ENCODE measurements at regions not wholly inside any gene's neighbourhood (a gene's known extent, or its start where the extent isn't known, plus 50 kb on each side); places are given as distances from the start of the nearest gene placed in this dataset.

- in situ Hi-C loops (cut with MboI; ENCODE audit: low sequenced_read_pairs): no loop called here
These were observed 119.7 kb upstream of the WNT4 start for GRCh38 chr1:22262583-22262982.

- in situ Hi-C loops (cut with MboI; ENCODE audit: low sequenced_read_pairs): no loop called here
These were observed 120.5 kb upstream of the WNT4 start for GRCh38 chr1:22263359-22263758.

DNA sequence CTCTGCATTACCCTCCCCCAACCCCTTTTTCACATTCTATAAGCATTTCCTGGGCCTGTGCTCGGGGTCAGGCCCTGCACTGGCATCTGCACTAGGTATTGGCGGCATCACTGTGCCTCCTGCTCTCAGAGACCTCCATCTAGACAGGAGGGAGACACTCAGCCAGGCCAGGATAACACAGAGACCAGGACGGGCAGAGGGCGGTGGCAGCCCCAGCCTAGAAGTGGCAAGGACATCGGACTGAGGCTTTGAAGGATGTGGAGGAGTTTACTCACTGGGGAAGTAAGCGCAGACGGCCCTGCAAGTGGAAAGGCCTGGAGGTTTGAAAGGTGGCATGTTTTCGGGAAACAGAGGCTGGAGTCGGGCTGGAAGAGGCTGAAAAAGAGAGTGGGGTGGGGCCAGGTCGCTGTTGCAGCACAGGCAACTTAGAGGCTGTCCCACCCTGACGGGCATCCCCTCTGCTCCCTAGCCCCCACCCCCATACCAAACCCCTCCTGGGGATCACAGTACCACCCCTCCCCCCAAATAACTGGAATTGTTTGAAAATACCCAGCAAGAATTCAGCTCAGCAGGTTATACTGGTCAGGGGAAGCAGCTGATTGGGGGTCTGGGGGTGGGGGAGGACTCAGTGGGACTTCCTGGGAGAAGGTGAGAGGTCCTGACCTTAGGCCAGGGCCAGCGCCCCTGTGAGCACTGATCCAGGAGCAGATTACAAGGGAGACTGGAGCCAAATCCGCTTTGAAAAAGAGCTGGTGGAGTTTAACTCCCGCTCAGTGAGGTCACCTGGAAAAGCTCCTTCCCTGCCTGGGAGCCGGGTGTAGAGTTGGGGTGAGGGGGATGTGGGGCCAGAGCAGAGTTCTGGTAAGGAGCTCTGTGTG lies 121.8 kb upstream of the WNT4 start:
- in situ Hi-C loops (cut with MboI; ENCODE audit: low sequenced_read_pairs): no loop called here

DNA sequence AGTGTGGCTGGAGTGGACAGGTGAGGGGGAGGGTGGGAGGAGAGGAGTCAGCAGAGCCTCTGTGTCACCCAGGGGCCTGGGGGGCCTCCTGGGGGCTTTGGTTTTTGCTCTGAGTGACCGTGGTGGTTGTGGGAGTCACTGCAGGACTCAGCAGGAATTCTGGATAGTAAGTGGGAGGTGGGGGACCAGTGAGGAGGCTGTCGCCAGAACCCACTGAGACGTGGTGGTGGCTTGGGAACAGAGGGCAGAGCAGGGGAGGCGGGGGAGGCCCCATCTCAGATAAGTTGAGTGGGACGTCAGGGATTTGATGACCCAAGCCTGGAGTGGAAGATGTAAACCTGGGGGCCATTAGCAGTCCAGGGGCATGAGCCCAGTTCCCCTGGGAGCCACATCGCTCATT lies 123.2 kb upstream of the WNT4 start:
- in situ Hi-C loops (cut with MboI; ENCODE audit: low sequenced_read_pairs): no loop called here

- in situ Hi-C loops (cut with MboI; ENCODE audit: low sequenced_read_pairs): no loop called here
These were observed 124.7 kb upstream of the WNT4 start for GRCh38 chr1:22267413-22268175.

DNA sequence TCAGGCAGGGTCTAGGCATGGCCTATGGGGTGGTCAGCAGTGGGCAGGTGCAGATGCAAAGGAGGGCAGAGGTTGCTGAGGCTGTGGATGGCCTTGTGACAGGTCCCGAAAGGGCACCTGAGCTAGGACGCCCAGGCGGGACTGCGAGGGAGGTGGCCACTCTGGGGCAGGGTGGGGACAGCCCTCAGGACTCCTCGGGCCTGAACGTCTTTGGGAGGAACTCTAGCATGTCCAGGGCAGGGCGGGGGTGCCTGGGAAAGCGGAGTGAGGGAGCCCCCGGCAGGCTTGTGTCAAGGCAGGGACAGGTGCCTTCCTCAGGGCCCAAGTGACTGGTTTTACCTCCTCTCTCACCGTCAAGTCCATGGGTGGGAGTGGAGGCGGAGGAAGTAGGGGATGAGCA lies 125.4 kb upstream of the WNT4 start:
- in situ Hi-C loops (cut with MboI; ENCODE audit: low sequenced_read_pairs): no loop called here

DNA sequence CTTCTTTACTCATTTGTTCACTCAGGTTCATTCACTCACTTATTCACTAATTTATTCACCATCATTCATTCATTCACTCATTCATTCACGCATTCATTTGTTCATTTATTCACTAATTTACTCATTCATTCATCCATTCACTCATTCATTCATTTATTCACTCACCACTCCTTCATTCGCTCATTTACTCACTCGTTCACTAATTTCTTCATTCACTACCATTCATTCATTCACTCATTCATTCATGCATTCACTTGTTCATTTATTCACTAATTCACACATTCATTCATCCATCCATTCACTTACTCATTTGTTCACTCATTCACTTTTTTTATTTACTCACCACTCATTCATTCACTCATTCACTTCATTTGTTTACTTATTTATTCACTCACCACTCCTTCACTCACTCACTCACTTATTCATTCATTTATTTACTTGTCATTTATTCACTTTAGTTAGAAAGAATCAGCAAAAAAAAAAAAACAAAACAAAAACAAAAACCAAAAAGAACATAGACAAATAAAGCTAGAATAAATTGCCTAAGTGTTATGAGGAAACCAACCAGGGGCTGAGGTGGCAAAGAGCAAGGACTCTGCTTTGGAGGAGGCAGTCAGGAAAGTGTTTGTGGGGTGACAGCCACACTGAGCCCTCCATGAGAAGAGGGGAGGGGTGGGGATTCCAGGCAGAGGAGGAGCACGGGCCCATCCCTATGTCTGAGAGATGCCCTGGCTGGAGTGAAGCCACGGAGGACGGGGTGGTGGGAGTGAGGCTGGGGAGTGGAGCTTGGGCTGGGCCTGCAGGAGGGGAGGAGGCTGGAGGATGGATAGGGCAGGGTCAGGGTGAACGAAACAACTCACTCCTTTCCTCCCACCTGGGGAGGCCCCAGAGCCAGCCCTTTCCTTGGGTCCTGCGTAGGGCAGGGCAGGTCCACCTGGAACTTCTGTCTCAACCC lies 129.2 kb upstream of the WNT4 start:
- in situ Hi-C loops (cut with MboI; ENCODE audit: low sequenced_read_pairs): no loop called here

DNA sequence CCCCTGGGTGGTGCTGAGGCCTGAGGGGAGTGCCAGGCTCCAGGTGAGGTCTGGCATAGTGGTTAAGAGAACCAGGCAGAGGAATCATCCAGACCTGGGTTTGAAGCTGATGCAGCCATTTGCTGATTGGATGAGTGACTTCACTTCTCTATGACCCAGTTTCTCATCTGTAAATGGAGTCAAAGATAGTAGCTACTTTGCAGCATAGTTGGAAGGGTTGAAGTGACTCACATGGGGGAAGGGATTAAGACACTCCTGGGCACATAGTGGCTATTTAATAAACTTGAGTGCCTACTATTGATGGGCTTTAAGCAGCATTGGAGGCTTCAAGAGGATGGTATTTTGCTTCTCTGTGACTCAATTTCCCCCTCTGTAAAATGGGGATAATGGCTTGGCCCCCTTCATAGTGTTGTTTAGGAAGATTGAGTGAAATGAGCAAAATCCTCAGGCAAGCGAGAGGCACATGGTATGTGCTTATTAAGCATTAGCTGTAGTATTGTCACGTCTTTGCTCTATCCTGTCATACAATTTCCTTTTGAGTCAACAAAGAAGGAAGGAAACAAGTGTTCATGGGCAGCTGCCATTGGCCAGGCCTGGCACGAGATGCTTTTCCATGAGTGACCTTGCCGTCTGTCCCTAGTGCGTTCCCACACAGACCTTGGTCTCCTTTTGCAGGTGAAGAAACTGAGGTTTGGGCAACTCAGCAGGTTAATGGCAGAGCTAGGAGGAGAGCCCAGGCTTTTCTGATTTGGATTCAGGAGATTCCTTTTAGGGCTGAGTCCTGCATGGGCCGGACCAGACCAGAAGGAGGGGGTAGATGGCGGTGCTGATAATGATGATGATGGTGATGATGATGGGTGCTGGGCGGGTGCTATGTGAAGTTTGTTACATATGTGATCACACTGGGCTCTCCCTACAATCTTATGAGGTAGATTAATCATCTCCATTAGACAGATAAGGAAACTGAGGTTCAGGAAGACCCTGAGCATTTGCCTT lies 131.1 kb upstream of the WNT4 start:
- in situ Hi-C loops (cut with MboI; ENCODE audit: low sequenced_read_pairs): no loop called here

DNA sequence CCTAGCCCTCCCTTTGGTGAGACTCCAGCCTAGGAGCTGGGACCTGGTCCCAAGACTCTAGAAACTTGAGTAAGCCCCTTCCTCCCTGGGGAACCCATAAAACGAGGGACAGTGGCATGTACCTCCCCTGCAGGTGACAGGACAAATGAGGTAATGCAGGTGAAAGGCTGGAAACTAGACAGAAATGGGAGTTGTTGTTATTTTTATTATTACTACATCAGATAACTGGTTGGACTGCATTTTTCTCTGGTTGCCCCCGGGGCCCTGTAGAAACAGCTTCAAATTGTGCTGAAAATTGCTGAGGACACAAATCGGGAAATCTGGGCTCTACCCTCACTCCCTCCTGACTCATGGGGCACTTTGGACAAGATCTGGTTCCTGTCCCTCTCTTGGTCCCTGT lies 132.3 kb upstream of the WNT4 start:
- in situ Hi-C loops (cut with MboI; ENCODE audit: low sequenced_read_pairs): no loop called here

- in situ Hi-C loops (cut with MboI; ENCODE audit: low sequenced_read_pairs): no loop called here
These were observed 132.9 kb upstream of the WNT4 start for GRCh38 chr1:22275626-22276395.

DNA sequence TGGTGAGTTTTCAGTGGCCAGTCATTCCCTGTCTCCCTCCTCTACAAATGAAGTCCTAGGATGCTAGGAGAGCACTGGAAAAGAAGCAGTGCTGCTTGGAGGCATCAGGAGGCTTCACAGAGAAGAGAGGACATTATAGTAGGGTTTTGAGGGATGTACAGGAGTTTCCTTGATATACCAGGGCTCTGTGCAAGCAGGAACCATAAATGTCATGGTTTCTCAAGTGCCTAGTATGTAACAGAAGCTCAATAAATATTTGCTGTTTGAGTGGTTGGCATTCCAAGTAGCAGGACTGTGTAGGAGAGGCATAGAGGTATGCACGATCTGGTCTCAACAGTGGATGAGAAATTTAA lies 133.5 kb upstream of the WNT4 start:
- in situ Hi-C loops (cut with MboI; ENCODE audit: low sequenced_read_pairs): no loop called here

- in situ Hi-C loops (cut with MboI; ENCODE audit: low sequenced_read_pairs): no loop called here
These were observed 134.8 kb upstream of the WNT4 start for GRCh38 chr1:22277662-22278061.

DNA sequence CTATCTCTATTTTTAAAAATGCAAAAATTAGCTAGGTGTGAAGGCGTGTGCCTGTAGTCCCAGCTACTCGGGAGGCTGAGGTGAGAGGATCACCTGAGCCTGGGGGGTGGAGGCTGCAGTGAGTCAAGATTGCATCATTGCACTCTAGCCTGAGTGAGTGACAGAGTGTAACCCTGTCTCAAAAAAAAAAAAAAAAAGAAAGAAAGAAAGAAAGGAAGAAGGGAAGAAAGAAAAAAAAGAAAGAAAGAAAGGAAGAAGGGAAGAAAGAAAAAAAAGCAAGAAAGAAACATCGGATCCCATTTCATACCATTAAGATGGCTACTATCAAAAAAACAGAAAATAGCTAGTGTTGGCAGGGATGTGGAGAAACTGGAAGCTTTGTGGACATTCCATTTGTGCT lies 136.8 kb upstream of the WNT4 start:
- in situ Hi-C loops (cut with MboI; ENCODE audit: low sequenced_read_pairs): no loop called here

DNA sequence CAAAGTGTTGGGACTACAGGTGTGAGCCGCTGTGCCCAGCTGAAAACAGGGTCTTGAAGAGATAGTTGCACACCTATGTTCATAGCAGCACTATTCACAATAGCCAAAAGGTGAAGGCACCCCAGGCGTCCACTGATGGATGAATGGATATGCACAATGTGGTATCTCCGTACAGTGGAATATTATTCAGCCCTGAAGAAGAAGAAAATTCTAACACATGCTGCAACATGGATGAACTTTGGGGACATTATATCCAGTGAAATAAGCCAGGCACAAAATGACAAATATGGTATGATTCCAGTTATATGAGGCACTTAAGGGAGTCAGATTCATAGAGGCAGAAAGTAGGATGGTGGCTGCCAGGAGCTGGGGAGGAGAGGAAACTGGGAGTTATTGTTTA lies 137.6 kb upstream of the WNT4 start:
- in situ Hi-C loops (cut with MboI; ENCODE audit: low sequenced_read_pairs): no loop called here

DNA sequence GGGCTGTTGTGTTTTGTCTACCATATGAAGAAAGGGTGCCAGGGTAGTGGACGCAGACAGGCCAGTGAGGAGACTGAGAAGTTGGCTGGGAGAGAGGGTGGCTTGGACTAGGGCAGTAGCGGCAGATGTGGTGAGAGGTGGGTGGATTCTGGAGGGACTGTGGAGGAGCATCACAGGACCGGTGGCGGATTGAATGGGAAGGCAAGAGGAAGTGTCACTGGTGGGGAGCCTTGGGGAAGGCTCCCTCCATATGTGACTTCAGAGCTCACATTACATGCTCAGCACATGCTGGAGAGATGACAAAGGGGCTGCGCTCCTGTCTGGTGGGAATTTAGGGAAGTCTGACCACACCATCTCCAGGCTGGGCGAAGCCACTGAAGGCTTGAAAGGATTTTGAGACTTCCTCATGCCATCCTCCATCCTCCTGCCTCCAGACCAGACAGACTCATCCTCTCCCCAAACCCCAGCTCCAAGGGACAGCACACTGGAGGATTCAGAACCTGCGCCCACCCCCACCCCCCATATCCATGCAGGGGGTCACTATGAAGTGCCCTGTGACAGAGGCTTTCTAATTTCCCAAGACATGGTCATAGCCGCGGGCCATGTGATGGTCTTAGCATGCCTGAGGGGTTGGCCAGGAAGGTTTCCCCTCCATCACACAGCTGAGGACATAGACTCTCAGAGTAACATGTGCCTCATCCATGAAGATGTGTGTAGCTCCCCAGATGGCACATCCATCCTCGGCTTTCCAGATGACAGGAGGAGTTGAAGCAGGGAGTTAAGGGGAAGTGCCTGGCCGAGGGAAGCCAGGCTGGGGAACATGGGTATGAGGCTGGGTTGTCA lies 138.8 kb upstream of the WNT4 start:
- in situ Hi-C loops (cut with MboI; ENCODE audit: low sequenced_read_pairs): no loop called here

- in situ Hi-C loops (cut with MboI; ENCODE audit: low sequenced_read_pairs): no loop called here
These were observed 139.6 kb upstream of the WNT4 start for GRCh38 chr1:22282364-22282995.

DNA sequence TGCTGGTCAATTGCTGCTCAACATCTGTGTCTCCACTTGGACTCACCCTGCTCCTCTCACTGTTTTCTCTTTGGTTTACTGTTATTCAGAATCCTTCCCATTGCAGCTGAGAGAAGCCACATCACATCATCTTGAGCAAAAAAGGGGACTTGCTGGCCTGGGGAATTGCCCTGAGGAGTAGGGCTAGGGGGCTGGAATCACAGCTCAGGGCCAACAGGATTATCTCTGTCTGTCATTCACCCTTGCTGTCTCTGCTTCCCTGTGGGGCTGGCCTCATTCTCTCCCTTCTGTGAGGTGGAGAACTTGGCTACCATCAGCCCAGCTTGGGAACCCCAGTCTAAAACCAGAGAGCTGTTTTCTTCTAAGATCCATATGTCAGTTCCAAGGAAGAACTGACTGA lies 140.7 kb upstream of the WNT4 start:
- in situ Hi-C loops (cut with MboI; ENCODE audit: low sequenced_read_pairs): no loop called here

- in situ Hi-C loops (cut with MboI; ENCODE audit: low sequenced_read_pairs): no loop called here
These were observed 141.3 kb upstream of the WNT4 start for GRCh38 chr1:22284236-22284635.

Data from HL-60/S4 treated with retinoic acid at 250 ng/mL for 4 days and 3 days (cell line).